GM06990 (cell line): ENCODE measurements at regions not wholly inside any gene's neighbourhood (a gene's known extent, or its start where the extent isn't known, plus 50 kb on each side); places are given as distances from the start of the nearest gene placed in this dataset.

ENCODE experiments used
- DNase-seq: peaks from one replicate; pipeline ENCODE4 v3.0.0-alpha.2; 2011; ENCODE audit not compliant: insufficient read length; ENCODE audit errors: extremely low read depth
- H3K27me3 ChIP-seq: replicated peaks from 2 replicates; pipeline ENCODE4 v1.6.0; 2011; ENCODE audit warnings: low read length; ENCODE audit not compliant: control insufficient read depth, insufficient read depth
- H3K36me3 ChIP-seq: 2 replicates; pipeline ENCODE4 v1.5.1; 2011; ENCODE audit warnings: low read length; ENCODE audit not compliant: control insufficient read depth, insufficient read depth
- H3K4me3 ChIP-seq: replicated peaks from 2 replicates; pipeline ENCODE4 v1.5.1; 2011; ENCODE audit warnings: low read depth, mild to moderate bottlenecking, control low read depth, low read length
- CTCF ChIP-seq: IDR thresholded peaks from 2 replicates; pipeline ENCODE4 v1.5.1; 2011; ENCODE audit warnings: low read length, control low read depth, mild to moderate bottlenecking, inconsistent platforms; ENCODE audit not compliant: insufficient read depth, poor library complexity, severe bottlenecking

- Histone ChIP-seq H3K4me3 (no peak overlapping the region), H3K27me3 (no peaks in the 10 kb centered on the region; the same call in 1 of the 2 replicates), H3K36me3 (no peaks in the 10 kb centered on the region)
- DNase-seq: no peak
- no peak for TF ChIP-seq CTCF
Measured at GRCh38 chr5:1942158-1942557, 59.4 kb upstream of the IRX4 start.

- no peaks in the 10 kb centered on the region for H3K27me3 ChIP-seq
Measured at GRCh38 chr5:1939256-1939655, 56.5 kb upstream of the IRX4 start.

GRCh38 chr5:1938310-1939000 lies 55.7 kb upstream of the IRX4 start:
- H3K27me3 ChIP-seq: no peaks in the 10 kb centered on the region
- no peak for TF ChIP-seq CTCF
- no peaks in the 10 kb centered on the region for H3K36me3 ChIP-seq
- no peak for DNase-seq
- no peak overlapping the region for H3K4me3 ChIP-seq

More at GRCh38 chr5:1939256-1939655, 56.5 kb upstream of the IRX4 start:
- H3K4me3 ChIP-seq: no peak overlapping the region
- no peaks in the 10 kb centered on the region for H3K36me3 ChIP-seq
- TF ChIP-seq CTCF: no peak
- DNase-seq: no peak

- no peak for DNase-seq
Measured at GRCh38 chr5:1937590-1937989, 54.9 kb upstream of the IRX4 start.

GRCh38 chr5:1936901-1937300 lies 54.2 kb upstream of the IRX4 start:
- Histone ChIP-seq H3K27me3 (no peaks in the 10 kb centered on the region), H3K36me3 (no peaks in the 10 kb centered on the region), H3K4me3 (no peak overlapping the region)
- no peak for DNase-seq
- TF ChIP-seq CTCF: no peak

More at GRCh38 chr5:1937590-1937989, 54.9 kb upstream of the IRX4 start:
- Histone ChIP-seq H3K4me3 (no peak overlapping the region), H3K36me3 (no peaks in the 10 kb centered on the region), H3K27me3 (no peaks in the 10 kb centered on the region)
- TF ChIP-seq CTCF: no peak

- no peak for TF ChIP-seq CTCF
- Histone ChIP-seq H3K4me3 (no peak overlapping the region), H3K36me3 (no peaks in the 10 kb centered on the region), H3K27me3 (no peaks in the 10 kb centered on the region)
- DNase-seq: no peak
Measured at GRCh38 chr5:1936413-1936812, 53.7 kb upstream of the IRX4 start.
